Liver (tissue), 3 donors: ENCODE measurements at regions not wholly inside any gene's neighbourhood (a gene's known extent, or its start where the extent isn't known, plus 50 kb on each side); places are given as distances from the start of the nearest gene placed in this dataset.

Experiments
- ATF3 ChIP-seq: IDR thresholded peaks from 2 replicates; pipeline ENCODE4 v1.6.1; 2016; ENCODE audit warnings: antibody characterized with exemption
- CTCF ChIP-seq: fragments of 150-350 bp; IDR thresholded peaks from 2 replicates; pipeline ENCODE4 v1.5.1; 2017; ENCODE audit warnings: improper control_type of control experiment, low read depth, low read length; ENCODE audit not compliant: missing input control
- EGR1 ChIP-seq, 2 donors: IDR thresholded peaks; 2 replicates each; pipeline ENCODE4 v1.6.1; 2016 to 2018; ENCODE audit warnings: antibody characterized with exemption in 2 of 2, low read depth in 2 of 2
- FOXA1 ChIP-seq: IDR thresholded peaks from 2 replicates; pipeline ENCODE4 v1.6.1; 2016; ENCODE audit warnings: antibody characterized with exemption
- MAX ChIP-seq: IDR thresholded peaks from 2 replicates; pipeline ENCODE4 v1.6.1; 2016; ENCODE audit warnings: antibody characterized with exemption
- NR2F2 ChIP-seq: IDR thresholded peaks from 2 replicates; pipeline ENCODE4 v1.6.1; 2016; ENCODE audit warnings: antibody characterized with exemption
- REST ChIP-seq: IDR thresholded peaks from 2 replicates; pipeline ENCODE4 v1.6.1; 2016; ENCODE audit warnings: antibody characterized with exemption, mild to moderate bottlenecking
- SP1 ChIP-seq: IDR thresholded peaks from 2 replicates; pipeline ENCODE4 v1.6.1; 2018; ENCODE audit warnings: antibody characterized with exemption, mild to moderate bottlenecking
- TAF1 ChIP-seq: conservative IDR thresholded peaks from 2 replicates; pipeline ENCODE4 v1.6.1; 2016; ENCODE audit warnings: antibody characterized with exemption, mild to moderate bottlenecking
- YY1 ChIP-seq: IDR thresholded peaks from 2 replicates; pipeline ENCODE4 v1.6.1; 2016; ENCODE audit warnings: antibody characterized with exemption, mild to moderate bottlenecking
- ZBTB33 ChIP-seq: IDR thresholded peaks from 2 replicates; pipeline ENCODE4 v1.6.1; 2016; ENCODE audit warnings: antibody characterized with exemption
- donor health status: healthy.
- donor health status: healthy.

- TF ChIP-seq CTCF (peak; percentile 33), YY1 (no peak), NR2F2 (no peak), MAX (no peak), ATF3 (no peak), TAF1 (no peak), FOXA1 (no peak), ZBTB33 (no peak), SP1 (no peak), EGR1 (IDR thresholded peaks at IDR 0.05; ENCODE audit: low read depth in 2 of 2) (no peak), REST (no peak)
These were observed 65.2 kb upstream of the LNX1 start for GRCh38 chr4:53656421-53656981.
